Nephron progenitor cell (in vitro differentiated cells): ENCODE measurements at regions not wholly inside any gene's neighbourhood (a gene's known extent, or its start where the extent isn't known, plus 50 kb on each side); places are given as distances from the start of the nearest gene placed in this dataset.
A peak's percentile ranks its signal among the peaks of the same experiment; 100 is the strongest.

ENCODE experiments used
- DNase-seq: peaks from one replicate; pipeline ENCODE4 v3.0.0; 2021
- H3K27ac Mint-ChIP-seq: 2 replicates; pipeline ENCODE4 v1.8.0; 2021; ENCODE audit warnings: mild to moderate bottlenecking, moderate library complexity, mixed read lengths
- H3K27me3 Mint-ChIP-seq: 2 replicates; pipeline ENCODE4 v1.8.0; 2021; ENCODE audit warnings: mild to moderate bottlenecking, low read depth, mixed read lengths; ENCODE audit not compliant: poor library complexity
- H3K36me3 Mint-ChIP-seq: 2 replicates; pipeline ENCODE4 v1.8.0; 2021; ENCODE audit warnings: low read depth, mixed read lengths
- H3K4me1 Mint-ChIP-seq: 2 replicates; pipeline ENCODE4 v1.8.0; 2021; ENCODE audit warnings: mixed read lengths
- H3K4me3 Mint-ChIP-seq: 2 replicates; pipeline ENCODE4 v1.8.0; 2021; ENCODE audit warnings: mild to moderate bottlenecking, moderate library complexity, mixed read lengths
- H3K9me3 Mint-ChIP-seq: 2 replicates; pipeline ENCODE4 v1.8.0; 2021; ENCODE audit warnings: mild to moderate bottlenecking, moderate library complexity, mixed read lengths
- TF ChIP-seq, protein P1 (sequence below): fragments of 200-600 bp; sonication (generic); IDR thresholded peaks from 2 replicates; pipeline ENCODE4 v1.5.0; 2021; ENCODE audit warnings: antibody characterized with exemption

- no peak for DNase-seq
- Mint-ChIP-seq H3K4me1 (peaks cover 39% of the 10 kb centered on the region), H3K4me3 (no peak overlapping the region), H3K36me3 (no peaks in the 10 kb centered on the region), H3K27ac (no peak overlapping the region), H3K27me3 (peaks cover 2% of the 10 kb centered on the region), H3K9me3 (no peaks in the 10 kb centered on the region)
- TF ChIP-seq, protein P1, sequence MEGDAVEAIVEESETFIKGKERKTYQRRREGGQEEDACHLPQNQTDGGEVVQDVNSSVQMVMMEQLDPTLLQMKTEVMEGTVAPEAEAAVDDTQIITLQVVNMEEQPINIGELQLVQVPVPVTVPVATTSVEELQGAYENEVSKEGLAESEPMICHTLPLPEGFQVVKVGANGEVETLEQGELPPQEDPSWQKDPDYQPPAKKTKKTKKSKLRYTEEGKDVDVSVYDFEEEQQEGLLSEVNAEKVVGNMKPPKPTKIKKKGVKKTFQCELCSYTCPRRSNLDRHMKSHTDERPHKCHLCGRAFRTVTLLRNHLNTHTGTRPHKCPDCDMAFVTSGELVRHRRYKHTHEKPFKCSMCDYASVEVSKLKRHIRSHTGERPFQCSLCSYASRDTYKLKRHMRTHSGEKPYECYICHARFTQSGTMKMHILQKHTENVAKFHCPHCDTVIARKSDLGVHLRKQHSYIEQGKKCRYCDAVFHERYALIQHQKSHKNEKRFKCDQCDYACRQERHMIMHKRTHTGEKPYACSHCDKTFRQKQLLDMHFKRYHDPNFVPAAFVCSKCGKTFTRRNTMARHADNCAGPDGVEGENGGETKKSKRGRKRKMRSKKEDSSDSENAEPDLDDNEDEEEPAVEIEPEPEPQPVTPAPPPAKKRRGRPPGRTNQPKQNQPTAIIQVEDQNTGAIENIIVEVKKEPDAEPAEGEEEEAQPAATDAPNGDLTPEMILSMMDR, result no peak
These were observed 69.8 kb upstream of the RNU6ATAC start for GRCh38 chr9:134234001-134234660.

GRCh38 chr9:134234687-134235359 lies 70.5 kb upstream of the RNU6ATAC start:
- peaks cover 40% of the 10 kb centered on the region for H3K4me1 Mint-ChIP-seq
- TF ChIP-seq, protein P1, result no peak
- H3K27ac Mint-ChIP-seq, result no peak overlapping the region
- no peaks in the 10 kb centered on the region for H3K27me3 Mint-ChIP-seq
- H3K36me3 Mint-ChIP-seq, result no peaks in the 10 kb centered on the region
- no peak overlapping the region for H3K4me3 Mint-ChIP-seq
- no peaks in the 10 kb centered on the region for H3K9me3 Mint-ChIP-seq
- no peak for DNase-seq

DNA sequence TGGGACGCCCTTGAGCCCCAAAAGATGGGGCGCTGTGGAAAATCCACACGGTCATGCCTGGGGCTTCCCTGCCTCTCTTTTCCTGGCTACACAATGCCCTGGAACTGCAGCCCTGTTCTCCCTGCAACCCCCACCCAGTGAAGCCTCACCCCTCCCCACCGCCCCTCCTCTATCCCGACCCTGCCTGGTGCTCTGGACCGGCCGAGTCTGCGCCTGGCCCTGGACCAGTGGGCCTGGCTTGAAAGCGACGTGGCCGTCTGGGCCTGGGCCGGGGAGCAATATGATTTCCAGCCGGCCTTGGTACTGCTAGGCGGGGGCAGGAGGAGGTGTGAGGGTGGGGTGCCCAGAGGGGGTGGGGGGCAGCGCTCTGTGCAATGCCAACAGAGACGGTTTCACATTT lies 71.0 kb upstream of the RNU6ATAC start:
- TF ChIP-seq, protein P1, result no peak
- Mint-ChIP-seq H3K36me3 (no peaks in the 10 kb centered on the region), H3K9me3 (no peaks in the 10 kb centered on the region), H3K4me3 (no peak overlapping the region), H3K27ac (no peak overlapping the region), H3K27me3 (no peaks in the 10 kb centered on the region), H3K4me1 (peaks cover 41% of the 10 kb centered on the region)
- DNase-seq, result no peak

DNA sequence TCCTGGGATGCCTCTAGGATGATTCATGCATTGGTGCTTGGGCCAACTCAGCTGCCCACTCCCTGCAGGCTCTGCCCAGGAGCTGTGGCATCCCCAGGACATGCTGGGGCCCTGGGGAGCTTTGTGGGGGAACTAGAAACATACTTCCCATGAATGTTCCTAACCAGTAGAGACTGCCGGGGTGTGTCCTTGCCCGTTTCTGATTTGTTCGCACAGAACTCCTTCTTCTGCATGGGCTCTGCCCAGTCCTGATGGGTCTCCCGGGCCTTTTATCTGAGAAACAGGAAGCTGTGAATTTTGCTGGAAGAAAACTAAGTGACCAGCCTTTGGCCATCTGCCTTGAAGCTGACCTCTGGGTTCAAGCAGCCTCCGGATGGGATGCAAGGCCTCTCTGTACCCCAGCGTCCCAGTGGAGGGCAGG lies 71.6 kb upstream of the RNU6ATAC start:
- H3K4me3 Mint-ChIP-seq, result no peak overlapping the region
- TF ChIP-seq, protein P1, result no peak
- no peak for DNase-seq
- no peaks in the 10 kb centered on the region for H3K27me3 Mint-ChIP-seq
- peak overlapping the region; percentile 64 for H3K27ac Mint-ChIP-seq
- peaks cover 37% of the 10 kb centered on the region for H3K4me1 Mint-ChIP-seq
- H3K9me3 Mint-ChIP-seq, result no peaks in the 10 kb centered on the region
- no peaks in the 10 kb centered on the region for H3K36me3 Mint-ChIP-seq

DNA sequence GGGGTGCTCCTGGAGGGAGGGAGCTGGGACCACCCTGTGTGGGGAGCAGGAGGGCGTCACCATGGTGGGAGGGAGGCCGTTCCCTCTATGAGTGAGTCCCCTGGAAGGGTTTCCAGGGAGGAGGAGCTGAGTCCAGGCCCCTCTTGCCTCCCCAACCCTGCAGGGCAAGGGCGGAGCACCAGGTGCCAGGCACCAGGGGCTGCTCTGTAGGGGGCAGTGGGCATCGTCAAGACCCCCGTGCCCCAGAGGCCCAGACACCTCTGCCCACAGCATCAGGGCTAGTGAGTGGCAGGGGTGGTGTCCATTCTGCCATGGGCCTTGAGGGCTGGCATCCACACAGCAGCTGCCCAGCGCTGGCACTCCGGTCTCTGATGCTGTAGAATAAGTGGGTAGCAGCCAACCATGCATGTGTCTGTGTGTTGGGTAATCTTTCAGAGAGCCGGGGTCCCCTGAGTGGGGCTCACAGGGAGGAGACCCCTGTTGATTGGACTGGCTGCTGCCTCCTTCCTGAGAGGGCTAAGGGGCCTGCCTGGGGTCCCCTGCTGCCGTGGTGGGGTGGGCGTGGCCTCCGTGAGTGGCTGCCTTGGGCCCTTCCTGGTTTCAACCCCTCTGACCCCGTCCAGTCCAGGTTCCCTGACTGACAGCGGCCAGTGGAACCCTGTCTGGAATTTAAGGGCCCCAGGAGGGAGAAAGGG lies 72.7 kb upstream of the RNU6ATAC start:
- Mint-ChIP-seq H3K4me1 (peaks cover 30% of the 10 kb centered on the region), H3K27ac (no peak overlapping the region)

More for the DNA sequence above, 72.7 kb upstream of the RNU6ATAC start:
- H3K27me3 Mint-ChIP-seq, result peaks cover 7% of the 10 kb centered on the region
- no peak for DNase-seq
- H3K4me3 Mint-ChIP-seq, result no peak overlapping the region
- TF ChIP-seq, protein P1, result no peak
- H3K36me3 Mint-ChIP-seq, result no peaks in the 10 kb centered on the region
- no peaks in the 10 kb centered on the region for H3K9me3 Mint-ChIP-seq
